HG03442 (cell line): ENCODE measurements at regions not wholly inside any gene's neighbourhood (a gene's known extent, or its start where the extent isn't known, plus 50 kb on each side); places are given as distances from the start of the nearest gene placed in this dataset.

Experiments used
- ATAC-seq: cut with Tn5 transposase; IDR thresholded peaks from one replicate; pipeline ENCODE4 v1.9.1; 2021; ENCODE audit warnings: mild to moderate bottlenecking, moderate library complexity; ENCODE audit not compliant: unreplicated experiment

- no peak for ATAC-seq
These were observed 360.0 kb upstream of the RAB6C start for GRCh38 chr2:129619471-129619870.

- ATAC-seq, result no peak
These were observed 359.1 kb upstream of the RAB6C start for GRCh38 chr2:129620411-129620810.

GRCh38 chr2:129623783-129624182 is 355.7 kb upstream of the RAB6C start:
- no peak for ATAC-seq

GRCh38 chr2:129627437-129627836 is 352.0 kb upstream of the RAB6C start:
- no peak for ATAC-seq

GRCh38 chr2:129636692-129637091 is 342.8 kb upstream of the RAB6C start:
- ATAC-seq, result no peak

GRCh38 chr2:129641371-129641770 is 338.1 kb upstream of the RAB6C start:
- no peak for ATAC-seq

GRCh38 chr2:129642526-129643043 is 336.9 kb upstream of the RAB6C start:
- ATAC-seq, result no peak

GRCh38 chr2:129645335-129645734 is 334.1 kb upstream of the RAB6C start:
- ATAC-seq, result no peak

GRCh38 chr2:129646107-129646506 is 333.4 kb upstream of the RAB6C start:
- ATAC-seq, result no peak

GRCh38 chr2:129653246-129653645 is 326.2 kb upstream of the RAB6C start:
- no peak for ATAC-seq

- ATAC-seq, result no peak
These were observed 325.1 kb upstream of the RAB6C start for GRCh38 chr2:129654331-129654730.

GRCh38 chr2:129656081-129656598 is 323.3 kb upstream of the RAB6C start:
- no peak for ATAC-seq

- ATAC-seq, result no peak
These were observed 321.0 kb upstream of the RAB6C start for GRCh38 chr2:129658430-129658829.

- no peak for ATAC-seq
These were observed 317.5 kb upstream of the RAB6C start for GRCh38 chr2:129661935-129662334.

GRCh38 chr2:129667577-129667976 is 311.9 kb upstream of the RAB6C start:
- no peak for ATAC-seq

- ATAC-seq, result no peak
These were observed 306.9 kb upstream of the RAB6C start for GRCh38 chr2:129672521-129672920.

- ATAC-seq, result no peak
These were observed 306.2 kb upstream of the RAB6C start for GRCh38 chr2:129673234-129673633.

- no peak for ATAC-seq
These were observed 305.4 kb upstream of the RAB6C start for GRCh38 chr2:129673847-129674711.

GRCh38 chr2:129678751-129679150 is 300.7 kb upstream of the RAB6C start:
- no peak for ATAC-seq

- no peak for ATAC-seq
These were observed 297.7 kb upstream of the RAB6C start for GRCh38 chr2:129681788-129682187.

GRCh38 chr2:129689653-129690448 is 289.6 kb upstream of the RAB6C start:
- no peak for ATAC-seq

GRCh38 chr2:129695496-129695895 is 284.0 kb upstream of the RAB6C start:
- no peak for ATAC-seq
